SK-N-SH (cell line): ENCODE measurements at regions not wholly inside any gene's neighbourhood (a gene's known extent, or its start where the extent isn't known, plus 50 kb on each side); places are given as distances from the start of the nearest gene placed in this dataset.

Experiments used
- EP300 ChIP-seq, 2 experiments: IDR thresholded peaks; 2 replicates each; pipeline versions ENCODE4 v1.4.0 to v1.6.1; 2012; ENCODE audit warnings: borderline replicate concordance in 1 of 2, low read depth in 1 of 2, low read length in 1 of 2
- FOXJ3 ChIP-seq: sonication (generic); formaldehyde crosslinking; IDR thresholded peaks from 2 replicates; pipeline ENCODE4 v1.5.1; 2020; ENCODE audit warnings: mild to moderate bottlenecking, missing genetic modification reagents
- GABPA ChIP-seq: IDR thresholded peaks from 2 replicates; pipeline ENCODE4 v1.4.0; 2012; ENCODE audit warnings: low read depth, mild to moderate bottlenecking
- MXI1 ChIP-seq: IDR thresholded peaks from 2 replicates; pipeline ENCODE4 v1.6.1; 2012; ENCODE audit warnings: mild to moderate bottlenecking, low read depth, low read length, improper control_type of control experiment
- NRF1 ChIP-seq: IDR thresholded peaks from 2 replicates; pipeline ENCODE4 v1.6.1; 2012; ENCODE audit warnings: low read depth, mild to moderate bottlenecking, low read length
- RCOR1 ChIP-seq: fragments of 150-350 bp; IDR thresholded peaks from 2 replicates; pipeline ENCODE4 v1.6.1; 2017; ENCODE audit warnings: antibody characterized with exemption, low read length
- RXRA ChIP-seq: IDR thresholded peaks from 2 replicates; pipeline ENCODE4 v1.4.0; 2012; ENCODE audit warnings: low read depth, mild to moderate bottlenecking, borderline replicate concordance
- SIN3A ChIP-seq: IDR thresholded peaks from 2 replicates; pipeline ENCODE4 v1.6.1; 2012; ENCODE audit warnings: low read depth, mild to moderate bottlenecking, low read length, moderate library complexity, borderline replicate concordance
- TCF12 ChIP-seq: IDR thresholded peaks from 2 replicates; pipeline ENCODE4 v1.4.0; 2012
- TF ChIP-seq, protein P1 (sequence below): fragments of 150-350 bp; IDR thresholded peaks from 2 replicates; pipeline ENCODE4 v1.6.1; 2016; ENCODE audit warnings: mild to moderate bottlenecking, low read depth, low read length
- TF ChIP-seq, protein P2 (sequence below): fragments of 200-600 bp; sonication (generic); IDR thresholded peaks from 2 replicates; pipeline ENCODE4 v1.6.1; 2017; ENCODE audit warnings: antibody characterized with exemption, mild to moderate bottlenecking, moderate library complexity
- TF ChIP-seq, protein P3 (sequence below): IDR thresholded peaks from 2 replicates; pipeline ENCODE4 v1.4.0; 2012; ENCODE audit warnings: low read depth, borderline replicate concordance
- TF ChIP-seq, protein P4 (sequence below): IDR thresholded peaks from 2 replicates; pipeline ENCODE4 v1.4.0; 2012; ENCODE audit warnings: low read depth

DNA sequence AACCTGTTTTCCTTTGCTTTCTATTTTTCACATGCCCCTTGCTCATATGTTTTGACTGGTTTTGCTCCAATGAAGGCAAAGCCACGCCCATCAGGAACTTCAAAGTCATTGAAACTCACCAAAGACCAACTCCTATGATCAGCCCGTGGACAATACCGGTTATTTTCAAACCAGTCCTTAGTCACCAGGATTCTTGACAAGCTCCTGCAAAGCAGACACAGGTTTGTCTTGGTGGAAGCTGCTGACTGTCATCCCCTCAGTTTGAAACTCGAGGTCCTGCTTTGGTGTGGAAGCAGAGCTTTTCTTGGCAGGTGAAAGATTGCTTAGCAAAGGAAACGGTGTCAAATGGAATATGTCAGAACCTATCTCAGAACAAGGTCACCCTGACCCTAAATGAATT is 384.7 kb upstream of the CXADR start:
- TF ChIP-seq NRF1: no peak
- TF ChIP-seq EP300 (IDR thresholded peaks at IDR 0.05; ENCODE audit: borderline replicate concordance in 1 of 2, low read depth in 1 of 2, low read length in 1 of 2): no peak
- TF ChIP-seq, protein P1, sequence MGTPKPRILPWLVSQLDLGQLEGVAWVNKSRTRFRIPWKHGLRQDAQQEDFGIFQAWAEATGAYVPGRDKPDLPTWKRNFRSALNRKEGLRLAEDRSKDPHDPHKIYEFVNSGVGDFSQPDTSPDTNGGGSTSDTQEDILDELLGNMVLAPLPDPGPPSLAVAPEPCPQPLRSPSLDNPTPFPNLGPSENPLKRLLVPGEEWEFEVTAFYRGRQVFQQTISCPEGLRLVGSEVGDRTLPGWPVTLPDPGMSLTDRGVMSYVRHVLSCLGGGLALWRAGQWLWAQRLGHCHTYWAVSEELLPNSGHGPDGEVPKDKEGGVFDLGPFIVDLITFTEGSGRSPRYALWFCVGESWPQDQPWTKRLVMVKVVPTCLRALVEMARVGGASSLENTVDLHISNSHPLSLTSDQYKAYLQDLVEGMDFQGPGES: no peak
- no peak for TF ChIP-seq RCOR1
- TF ChIP-seq, protein P2, sequence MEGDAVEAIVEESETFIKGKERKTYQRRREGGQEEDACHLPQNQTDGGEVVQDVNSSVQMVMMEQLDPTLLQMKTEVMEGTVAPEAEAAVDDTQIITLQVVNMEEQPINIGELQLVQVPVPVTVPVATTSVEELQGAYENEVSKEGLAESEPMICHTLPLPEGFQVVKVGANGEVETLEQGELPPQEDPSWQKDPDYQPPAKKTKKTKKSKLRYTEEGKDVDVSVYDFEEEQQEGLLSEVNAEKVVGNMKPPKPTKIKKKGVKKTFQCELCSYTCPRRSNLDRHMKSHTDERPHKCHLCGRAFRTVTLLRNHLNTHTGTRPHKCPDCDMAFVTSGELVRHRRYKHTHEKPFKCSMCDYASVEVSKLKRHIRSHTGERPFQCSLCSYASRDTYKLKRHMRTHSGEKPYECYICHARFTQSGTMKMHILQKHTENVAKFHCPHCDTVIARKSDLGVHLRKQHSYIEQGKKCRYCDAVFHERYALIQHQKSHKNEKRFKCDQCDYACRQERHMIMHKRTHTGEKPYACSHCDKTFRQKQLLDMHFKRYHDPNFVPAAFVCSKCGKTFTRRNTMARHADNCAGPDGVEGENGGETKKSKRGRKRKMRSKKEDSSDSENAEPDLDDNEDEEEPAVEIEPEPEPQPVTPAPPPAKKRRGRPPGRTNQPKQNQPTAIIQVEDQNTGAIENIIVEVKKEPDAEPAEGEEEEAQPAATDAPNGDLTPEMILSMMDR: no peak
- TF ChIP-seq GABPA: no peak
- TF ChIP-seq TCF12: no peak
- TF ChIP-seq, protein P3, sequence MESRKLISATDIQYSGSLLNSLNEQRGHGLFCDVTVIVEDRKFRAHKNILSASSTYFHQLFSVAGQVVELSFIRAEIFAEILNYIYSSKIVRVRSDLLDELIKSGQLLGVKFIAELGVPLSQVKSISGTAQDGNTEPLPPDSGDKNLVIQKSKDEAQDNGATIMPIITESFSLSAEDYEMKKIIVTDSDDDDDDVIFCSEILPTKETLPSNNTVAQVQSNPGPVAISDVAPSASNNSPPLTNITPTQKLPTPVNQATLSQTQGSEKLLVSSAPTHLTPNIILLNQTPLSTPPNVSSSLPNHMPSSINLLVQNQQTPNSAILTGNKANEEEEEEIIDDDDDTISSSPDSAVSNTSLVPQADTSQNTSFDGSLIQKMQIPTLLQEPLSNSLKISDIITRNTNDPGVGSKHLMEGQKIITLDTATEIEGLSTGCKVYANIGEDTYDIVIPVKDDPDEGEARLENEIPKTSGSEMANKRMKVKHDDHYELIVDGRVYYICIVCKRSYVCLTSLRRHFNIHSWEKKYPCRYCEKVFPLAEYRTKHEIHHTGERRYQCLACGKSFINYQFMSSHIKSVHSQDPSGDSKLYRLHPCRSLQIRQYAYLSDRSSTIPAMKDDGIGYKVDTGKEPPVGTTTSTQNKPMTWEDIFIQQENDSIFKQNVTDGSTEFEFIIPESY: no peak
- TF ChIP-seq RXRA: no peak
- TF ChIP-seq, protein P4, sequence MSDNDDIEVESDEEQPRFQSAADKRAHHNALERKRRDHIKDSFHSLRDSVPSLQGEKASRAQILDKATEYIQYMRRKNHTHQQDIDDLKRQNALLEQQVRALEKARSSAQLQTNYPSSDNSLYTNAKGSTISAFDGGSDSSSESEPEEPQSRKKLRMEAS: no peak
- no peak for TF ChIP-seq FOXJ3 (CRISPR knock-in tag)
- TF ChIP-seq MXI1: no peak
- no peak for TF ChIP-seq SIN3A
